ENCODE measurements at regions not wholly inside any gene's neighbourhood (a gene's known extent, or its start where the extent isn't known, plus 50 kb on each side); places are given as distances from the start of the nearest gene placed in this dataset.

DNA sequence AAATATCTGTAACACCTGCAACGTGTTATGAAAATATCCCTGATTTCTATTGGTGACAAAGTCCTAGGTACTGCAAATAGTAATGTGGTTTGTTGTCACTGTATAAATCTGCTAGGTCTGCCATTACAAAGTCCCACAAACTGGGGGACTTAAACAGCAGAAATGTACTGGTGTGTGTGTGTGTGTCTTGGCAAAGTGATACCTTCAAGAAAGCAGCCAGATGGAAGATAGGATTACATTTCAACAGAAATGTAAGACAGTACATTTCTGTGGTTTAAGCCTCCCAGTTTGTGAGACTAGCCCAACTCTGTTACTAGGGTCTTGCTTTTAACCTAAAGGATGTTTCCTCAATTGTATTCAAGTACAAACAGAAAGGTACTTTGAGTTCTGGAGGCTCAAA lies 531.7 kb downstream of the NPIPA7 start:
- TF ChIP-seq CTCF (IDR thresholded peaks at IDR 0.05; ENCODE audit: insufficient read depth, low read length, poor library complexity, severe bottlenecking), result no peak
- no peak for TF ChIP-seq EZH2phosphoT487 (conservative IDR thresholded peaks at IDR 0.05; ENCODE audit: low read length)

All from SU-DHL-6 (cell line).